IPS DF 6.9 (cell line): ENCODE measurements at regions not wholly inside any gene's neighbourhood (a gene's known extent, or its start where the extent isn't known, plus 50 kb on each side); places are given as distances from the start of the nearest gene placed in this dataset.

ENCODE experiments used
- DNase-seq: peaks from one replicate; pipeline ENCODE4 v3.0.0-alpha.2; 2013; ENCODE audit warnings: low read depth, low spot score
- H3K27ac ChIP-seq: one replicate; pipeline ENCODE4 v1.5.1; 2013; ENCODE audit warnings: low read length, control low read depth
- H3K27me3 ChIP-seq: 2 replicates; pipeline ENCODE4 v1.6.1; 2013; ENCODE audit warnings: mild to moderate bottlenecking, low read length; ENCODE audit not compliant: control insufficient read depth, insufficient read depth
- H3K36me3 ChIP-seq: 2 replicates; pipeline ENCODE4 v1.6.1; 2013; ENCODE audit warnings: low read length; ENCODE audit not compliant: control insufficient read depth, insufficient read depth
- H3K4me1 ChIP-seq: 2 replicates; pipeline ENCODE4 v1.6.1; 2013; ENCODE audit warnings: low read length; ENCODE audit not compliant: control insufficient read depth, insufficient read depth
- H3K4me3 ChIP-seq: 2 replicates; pipeline ENCODE4 v1.5.1; 2013; ENCODE audit warnings: mild to moderate bottlenecking, low read length
- H3K9me3 ChIP-seq: 2 replicates; pipeline ENCODE4 v1.6.1; 2013; ENCODE audit warnings: low read length, inconsistent platforms; ENCODE audit not compliant: control insufficient read depth, insufficient read depth
- WGBS: extraction: QIAGEN DNeasy Blood & Tissue Kit; methylation state at CpG from one replicate; pipeline ENCODE4 v1.1.7; 2013; ENCODE audit warnings: mixed read lengths, missing lambda C conversion rate; ENCODE audit not compliant: insufficient read length, insufficient coverage; 5-methylcytosine and 5-hydroxymethylcytosine counted together

- H3K4me1 ChIP-seq = no peaks in the 10 kb centered on the region
- H3K27me3 ChIP-seq = no peaks in the 10 kb centered on the region
- H3K9me3 ChIP-seq = no peaks in the 10 kb centered on the region
- H3K36me3 ChIP-seq = no peaks in the 10 kb centered on the region
- WGBS = no CpG with 5 or more reads among the region's 2 CpGs
- no peak overlapping the region for H3K4me3 ChIP-seq
- H3K27ac ChIP-seq = no peak overlapping the region
- no peak for DNase-seq
These were observed 102.3 kb downstream of the SLC25A46 start for GRCh38 chr5:110841137-110841536.

- no CpG with 5 or more reads among the region's 4 CpGs for WGBS
These were observed 104.1 kb downstream of the SLC25A46 start for GRCh38 chr5:110842948-110843347.

GRCh38 chr5:110844251-110844650 is 105.4 kb downstream of the SLC25A46 start:
- DNase-seq = no peak
- no peak overlapping the region for H3K4me3 ChIP-seq
- H3K36me3 ChIP-seq = no peaks in the 10 kb centered on the region
- no peaks in the 10 kb centered on the region for H3K4me1 ChIP-seq
- H3K27me3 ChIP-seq = no peaks in the 10 kb centered on the region
- no peaks in the 10 kb centered on the region for H3K9me3 ChIP-seq
- H3K27ac ChIP-seq = no peak overlapping the region

More at GRCh38 chr5:110842948-110843347, 104.1 kb downstream of the SLC25A46 start:
- H3K36me3 ChIP-seq = no peaks in the 10 kb centered on the region
- H3K4me3 ChIP-seq = no peak overlapping the region
- no peak for DNase-seq
- no peaks in the 10 kb centered on the region for H3K27me3 ChIP-seq
- no peak overlapping the region for H3K27ac ChIP-seq
- H3K9me3 ChIP-seq = no peaks in the 10 kb centered on the region
- no peaks in the 10 kb centered on the region for H3K4me1 ChIP-seq

- H3K27me3 ChIP-seq = no peaks in the 10 kb centered on the region
- no peaks in the 10 kb centered on the region for H3K9me3 ChIP-seq
- no peaks in the 10 kb centered on the region for H3K4me1 ChIP-seq
- no CpG with 5 or more reads among the region's 4 CpGs for WGBS
- no peak overlapping the region for H3K4me3 ChIP-seq
- DNase-seq = no peak
- H3K36me3 ChIP-seq = no peaks in the 10 kb centered on the region
- H3K27ac ChIP-seq = no peak overlapping the region
These were observed 107.7 kb downstream of the SLC25A46 start for GRCh38 chr5:110846398-110847001.

- Histone ChIP-seq H3K27me3 (no peaks in the 10 kb centered on the region), H3K36me3 (no peaks in the 10 kb centered on the region), H3K27ac (no peak overlapping the region), H3K9me3 (no peaks in the 10 kb centered on the region), H3K4me3 (no peak overlapping the region), H3K4me1 (no peaks in the 10 kb centered on the region)
- no CpG with 5 or more reads among the region's 1 CpG for WGBS
- DNase-seq = no peak
These were observed 112.5 kb downstream of the SLC25A46 start for GRCh38 chr5:110851357-110851756.

GRCh38 chr5:110852053-110852452 is 113.2 kb downstream of the SLC25A46 start:
- no peaks in the 10 kb centered on the region for H3K36me3 ChIP-seq
- no peak overlapping the region for H3K27ac ChIP-seq
- H3K4me3 ChIP-seq = no peak overlapping the region
- H3K4me1 ChIP-seq = no peaks in the 10 kb centered on the region
- no peak for DNase-seq
- no peaks in the 10 kb centered on the region for H3K9me3 ChIP-seq
- H3K27me3 ChIP-seq = no peaks in the 10 kb centered on the region

- Histone ChIP-seq H3K27ac (no peak overlapping the region), H3K4me3 (no peak overlapping the region), H3K4me1 (no peaks in the 10 kb centered on the region), H3K27me3 (no peaks in the 10 kb centered on the region), H3K36me3 (no peaks in the 10 kb centered on the region), H3K9me3 (no peaks in the 10 kb centered on the region)
- no peak for DNase-seq
- no CpG with 5 or more reads among the region's 1 CpG for WGBS
These were observed 113.7 kb downstream of the SLC25A46 start for GRCh38 chr5:110852541-110852940.

GRCh38 chr5:110853267-110853666 is 114.5 kb downstream of the SLC25A46 start:
- WGBS = no CpG with 5 or more reads among the region's 3 CpGs
- no peaks in the 10 kb centered on the region for H3K4me1 ChIP-seq
- no peaks in the 10 kb centered on the region for H3K27me3 ChIP-seq
- H3K27ac ChIP-seq = no peak overlapping the region
- no peak for DNase-seq
- no peaks in the 10 kb centered on the region for H3K36me3 ChIP-seq
- H3K4me3 ChIP-seq = no peak overlapping the region
- H3K9me3 ChIP-seq = no peaks in the 10 kb centered on the region

GRCh38 chr5:110854200-110854599 is 115.4 kb downstream of the SLC25A46 start:
- no CpG with 5 or more reads among the region's 1 CpG for whole genome bisulfite sequencing

GRCh38 chr5:110855961-110856360 is 117.2 kb downstream of the SLC25A46 start:
- no CpG with 5 or more reads among the region's 1 CpG for WGBS
- H3K27ac ChIP-seq = no peak overlapping the region

More at GRCh38 chr5:110854200-110854599, 115.4 kb downstream of the SLC25A46 start:
- Histone ChIP-seq H3K4me1 (no peaks in the 10 kb centered on the region), H3K36me3 (no peaks in the 10 kb centered on the region), H3K27ac (no peak overlapping the region), H3K27me3 (no peaks in the 10 kb centered on the region), H3K9me3 (no peaks in the 10 kb centered on the region), H3K4me3 (no peak overlapping the region)
- DNase-seq = no peak

GRCh38 chr5:110865400-110866094 is 126.7 kb downstream of the SLC25A46 start:
- peak; percentile 58 for DNase-seq
- Histone ChIP-seq H3K27ac (no peak overlapping the region), H3K4me3 (no peak overlapping the region), H3K4me1 (peaks cover 1% of the 10 kb centered on the region; the same call in 1 of the 2 replicates), H3K9me3 (no peaks in the 10 kb centered on the region), H3K36me3 (no peaks in the 10 kb centered on the region), H3K27me3 (no peaks in the 10 kb centered on the region)
- no CpG with 5 or more reads among the region's 4 CpGs for WGBS

More at GRCh38 chr5:110855961-110856360, 117.2 kb downstream of the SLC25A46 start:
- Histone ChIP-seq H3K27me3 (no peaks in the 10 kb centered on the region), H3K36me3 (no peaks in the 10 kb centered on the region), H3K4me1 (no peaks in the 10 kb centered on the region), H3K9me3 (no peaks in the 10 kb centered on the region), H3K4me3 (no peak overlapping the region)
- DNase-seq = no peak
